ENCODE measurements at regions not wholly inside any gene's neighbourhood (a gene's known extent, or its start where the extent isn't known, plus 50 kb on each side); places are given as distances from the start of the nearest gene placed in this dataset.

DNA sequence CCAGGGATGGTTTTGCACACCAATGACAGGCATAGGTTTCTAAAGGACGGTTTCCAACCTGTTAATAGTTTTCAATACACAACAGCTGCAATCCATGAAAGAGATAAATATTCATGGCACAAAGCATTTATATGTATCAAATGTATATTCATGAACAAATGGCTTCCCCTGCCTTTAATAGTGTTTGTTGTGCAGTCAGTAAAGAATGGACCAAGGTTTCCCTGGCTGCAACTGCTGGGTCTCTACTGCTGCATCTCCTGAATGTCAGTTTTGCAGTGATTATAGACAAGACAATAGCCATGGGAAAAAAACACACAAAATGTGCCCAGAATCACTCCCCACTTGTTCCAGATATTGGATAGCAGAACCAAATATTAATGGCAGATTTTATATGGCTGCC, 284.1 kb downstream of the BTG1 start:
- TF ChIP-seq, protein P1, sequence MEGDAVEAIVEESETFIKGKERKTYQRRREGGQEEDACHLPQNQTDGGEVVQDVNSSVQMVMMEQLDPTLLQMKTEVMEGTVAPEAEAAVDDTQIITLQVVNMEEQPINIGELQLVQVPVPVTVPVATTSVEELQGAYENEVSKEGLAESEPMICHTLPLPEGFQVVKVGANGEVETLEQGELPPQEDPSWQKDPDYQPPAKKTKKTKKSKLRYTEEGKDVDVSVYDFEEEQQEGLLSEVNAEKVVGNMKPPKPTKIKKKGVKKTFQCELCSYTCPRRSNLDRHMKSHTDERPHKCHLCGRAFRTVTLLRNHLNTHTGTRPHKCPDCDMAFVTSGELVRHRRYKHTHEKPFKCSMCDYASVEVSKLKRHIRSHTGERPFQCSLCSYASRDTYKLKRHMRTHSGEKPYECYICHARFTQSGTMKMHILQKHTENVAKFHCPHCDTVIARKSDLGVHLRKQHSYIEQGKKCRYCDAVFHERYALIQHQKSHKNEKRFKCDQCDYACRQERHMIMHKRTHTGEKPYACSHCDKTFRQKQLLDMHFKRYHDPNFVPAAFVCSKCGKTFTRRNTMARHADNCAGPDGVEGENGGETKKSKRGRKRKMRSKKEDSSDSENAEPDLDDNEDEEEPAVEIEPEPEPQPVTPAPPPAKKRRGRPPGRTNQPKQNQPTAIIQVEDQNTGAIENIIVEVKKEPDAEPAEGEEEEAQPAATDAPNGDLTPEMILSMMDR (conservative IDR thresholded peaks at IDR 0.05; ENCODE audit: low read depth, low read length), result no peak
- no peak for TF ChIP-seq EZH2 (IDR thresholded peaks at IDR 0.05; ENCODE audit: borderline replicate concordance, low read depth, low read length, poor library complexity, severe bottlenecking)

Measured in A673 (cell line).